AG10803 (cell line): ENCODE measurements at regions not wholly inside any gene's neighbourhood (a gene's known extent, or its start where the extent isn't known, plus 50 kb on each side); places are given as distances from the start of the nearest gene placed in this dataset.

Experiments used
- DNase-seq: peaks from one replicate; pipeline ENCODE4 v3.0.0; 2010; ENCODE audit warnings: low read depth
- H3K4me3 ChIP-seq: 2 replicates; pipeline ENCODE4 v1.5.1; 2011; ENCODE audit warnings: mild to moderate bottlenecking, low read length, control low read depth
- CTCF ChIP-seq: conservative IDR thresholded peaks from 2 replicates; pipeline ENCODE4 v1.5.1; 2011; ENCODE audit warnings: mild to moderate bottlenecking, low read length, control low read depth, inconsistent platforms

- DNase-seq = no peak
- H3K4me3 ChIP-seq = no peak overlapping the region
- TF ChIP-seq CTCF = no peak
These were observed 298.8 kb downstream of the TNS1 start for GRCh38 chr2:217703999-217704398.

- H3K4me3 ChIP-seq = no peak overlapping the region
- TF ChIP-seq CTCF = no peak
- DNase-seq = no peak
These were observed 299.7 kb downstream of the TNS1 start for GRCh38 chr2:217703102-217703501.

GRCh38 chr2:217701622-217702021, 301.2 kb downstream of the TNS1 start:
- TF ChIP-seq CTCF = no peak
- no peak for DNase-seq
- H3K4me3 ChIP-seq = no peak overlapping the region

GRCh38 chr2:217698691-217699090, 304.1 kb downstream of the TNS1 start:
- no peak for TF ChIP-seq CTCF
- no peak for DNase-seq
- H3K4me3 ChIP-seq = no peak overlapping the region

GRCh38 chr2:217695033-217695520, 307.7 kb downstream of the TNS1 start:
- peak; percentile 98 for DNase-seq
- TF ChIP-seq CTCF = no peak
- H3K4me3 ChIP-seq = 0 out of 2 replicates have a peak overlapping the region, but pooled peaks have one; percentile 14

- no peak for DNase-seq
- no peak overlapping the region for H3K4me3 ChIP-seq
- no peak for TF ChIP-seq CTCF
These were observed 308.5 kb downstream of the TNS1 start for GRCh38 chr2:217694291-217694690.

- H3K4me3 ChIP-seq = no peak overlapping the region
- no peak for DNase-seq
- TF ChIP-seq CTCF = no peak
These were observed 309.4 kb downstream of the TNS1 start for GRCh38 chr2:217693363-217693762.
